ENCODE measurements at regions not wholly inside any gene's neighbourhood (a gene's known extent, or its start where the extent isn't known, plus 50 kb on each side); places are given as distances from the start of the nearest gene placed in this dataset.

DNA sequence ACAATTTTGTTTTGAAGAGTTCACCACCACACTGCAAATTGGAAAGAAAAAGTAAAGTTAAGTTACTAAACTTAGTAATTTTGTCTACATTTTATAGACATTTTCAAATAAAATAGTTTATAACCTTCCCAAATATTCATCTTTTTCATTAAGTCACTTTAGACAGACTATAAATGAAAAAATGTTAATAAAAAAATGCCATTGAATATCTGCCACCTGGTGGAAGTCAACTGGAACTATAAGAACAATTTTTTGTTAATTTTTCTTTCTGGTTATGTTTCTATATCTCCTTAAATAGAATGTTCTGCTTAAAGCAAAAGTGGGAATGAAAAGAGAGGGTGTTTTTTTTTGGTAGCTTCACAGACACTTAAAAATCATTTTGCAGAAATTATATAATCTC, 534.4 kb upstream of the PCDH10 start:
- Histone ChIP-seq H3K79me2 (no peaks in the 10 kb centered on the region), H2AFZ (no peak overlapping the region), H3K9me2 (replicated peaks; ENCODE audit: insufficient read depth) (no peaks in the 10 kb centered on the region), H3K4me2 (no peak overlapping the region), H3K36me3 (replicated peaks; ENCODE audit: insufficient read depth, low read depth) (no peaks in the 10 kb centered on the region), H3K4me3 (no peak overlapping the region), H3K9me3 (ENCODE audit: low read depth) (no peaks in the 10 kb centered on the region), H3K4me1 (ENCODE audit: insufficient read depth) (no peaks in the 10 kb centered on the region), H4K20me1 (ENCODE audit: insufficient read depth, poor library complexity, severe bottlenecking) (no peaks in the 10 kb centered on the region), H3K27me3 (no peaks in the 10 kb centered on the region), H3K27ac (no peak overlapping the region)
- DNase-seq (ENCODE audit: low spot score), result no peak
- TF ChIP-seq, protein P1, sequence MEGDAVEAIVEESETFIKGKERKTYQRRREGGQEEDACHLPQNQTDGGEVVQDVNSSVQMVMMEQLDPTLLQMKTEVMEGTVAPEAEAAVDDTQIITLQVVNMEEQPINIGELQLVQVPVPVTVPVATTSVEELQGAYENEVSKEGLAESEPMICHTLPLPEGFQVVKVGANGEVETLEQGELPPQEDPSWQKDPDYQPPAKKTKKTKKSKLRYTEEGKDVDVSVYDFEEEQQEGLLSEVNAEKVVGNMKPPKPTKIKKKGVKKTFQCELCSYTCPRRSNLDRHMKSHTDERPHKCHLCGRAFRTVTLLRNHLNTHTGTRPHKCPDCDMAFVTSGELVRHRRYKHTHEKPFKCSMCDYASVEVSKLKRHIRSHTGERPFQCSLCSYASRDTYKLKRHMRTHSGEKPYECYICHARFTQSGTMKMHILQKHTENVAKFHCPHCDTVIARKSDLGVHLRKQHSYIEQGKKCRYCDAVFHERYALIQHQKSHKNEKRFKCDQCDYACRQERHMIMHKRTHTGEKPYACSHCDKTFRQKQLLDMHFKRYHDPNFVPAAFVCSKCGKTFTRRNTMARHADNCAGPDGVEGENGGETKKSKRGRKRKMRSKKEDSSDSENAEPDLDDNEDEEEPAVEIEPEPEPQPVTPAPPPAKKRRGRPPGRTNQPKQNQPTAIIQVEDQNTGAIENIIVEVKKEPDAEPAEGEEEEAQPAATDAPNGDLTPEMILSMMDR (IDR thresholded peaks at IDR 0.05; ENCODE audit: poor library complexity), result peak; percentile 68
- TF ChIP-seq EZH2phosphoT487 (IDR thresholded peaks at IDR 0.05; ENCODE audit: low read depth, severe bottlenecking, unreplicated experiment), result no peak

DNA sequence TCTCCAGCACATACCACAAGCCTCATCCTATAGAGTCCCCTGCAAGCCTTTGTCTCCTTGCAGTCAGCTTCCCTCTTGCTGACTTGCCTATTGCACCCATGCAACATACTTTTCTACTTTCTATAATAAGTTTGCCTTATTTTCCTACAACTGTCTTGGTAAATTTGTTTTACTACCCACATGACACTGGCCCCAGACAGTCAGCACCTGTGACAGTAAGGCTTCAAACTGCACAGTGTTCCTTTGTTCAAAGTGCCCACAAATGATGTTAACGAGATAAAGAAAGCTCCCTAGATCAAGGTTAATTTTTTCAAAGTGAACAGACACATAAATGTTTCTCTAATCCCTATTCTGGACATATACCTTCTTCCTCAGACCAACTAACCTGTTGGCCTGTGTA, 529.1 kb upstream of the PCDH10 start:
- 91% methylated on average over 1 of the region's 1 CpG for WGBS (ENCODE audit: low lambda C conversion rate, missing lambda C conversion rate)
- TF ChIP-seq, protein P1 (IDR thresholded peaks at IDR 0.05; ENCODE audit: poor library complexity), result no peak
- TF ChIP-seq EZH2 (IDR thresholded peaks at IDR 0.05; ENCODE audit: borderline replicate concordance), result no peak
- TF ChIP-seq EZH2phosphoT487 (IDR thresholded peaks at IDR 0.05; ENCODE audit: low read depth, severe bottlenecking, unreplicated experiment), result no peak
- H3K27me3 ChIP-seq, result no peaks in the 10 kb centered on the region
- no peaks in the 10 kb centered on the region for H3K9me3 ChIP-seq (ENCODE audit: low read depth)
- H3K9me2 ChIP-seq (replicated peaks; ENCODE audit: insufficient read depth), result no peaks in the 10 kb centered on the region
- H4K20me1 ChIP-seq (ENCODE audit: insufficient read depth, poor library complexity, severe bottlenecking), result no peaks in the 10 kb centered on the region
- no peak overlapping the region for H3K4me3 ChIP-seq
- H3K27ac ChIP-seq, result no peak overlapping the region
- H3K4me1 ChIP-seq (ENCODE audit: insufficient read depth), result no peaks in the 10 kb centered on the region
- H2AFZ ChIP-seq, result no peak overlapping the region
- H3K36me3 ChIP-seq (replicated peaks; ENCODE audit: insufficient read depth, low read depth), result no peaks in the 10 kb centered on the region
- no peak overlapping the region for H3K4me2 ChIP-seq
- DNase-seq (ENCODE audit: low spot score), result no peak
- no peaks in the 10 kb centered on the region for H3K79me2 ChIP-seq

DNA sequence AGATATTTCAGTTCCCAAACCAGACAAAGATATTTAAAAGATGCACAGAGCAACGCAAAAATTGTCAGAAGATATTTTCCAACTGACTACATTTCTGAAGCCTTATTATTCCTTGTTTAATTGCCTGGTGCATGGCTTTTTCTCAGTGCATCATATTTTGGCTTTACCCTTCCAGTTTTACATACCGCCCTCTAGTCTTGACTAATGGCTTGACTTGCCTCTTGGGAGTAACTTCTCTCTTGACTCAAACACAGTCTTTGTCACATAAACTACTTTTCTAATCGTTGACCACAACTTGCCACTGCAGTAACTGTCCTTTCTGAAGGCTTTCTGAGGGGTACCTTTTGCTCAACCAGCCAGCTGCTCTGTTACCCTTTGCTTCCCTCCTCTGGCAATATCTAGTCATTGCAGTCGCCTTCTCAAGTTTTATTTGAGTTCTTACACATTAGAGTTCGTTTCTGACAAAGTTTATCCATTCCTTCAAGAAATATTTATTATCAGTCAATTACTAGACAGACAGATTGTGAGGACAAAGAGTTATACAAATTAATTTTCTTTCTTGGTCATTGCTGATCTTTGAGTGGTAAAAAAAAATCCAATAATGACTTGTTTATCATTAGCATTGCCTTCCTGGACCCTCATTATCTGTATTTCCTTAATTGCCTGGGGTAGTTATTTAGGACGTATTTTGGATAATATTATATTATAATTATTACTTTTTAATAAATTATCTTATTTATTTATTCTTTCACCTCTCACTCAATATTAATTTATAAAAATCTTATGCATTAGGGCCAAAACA, 506.9 kb upstream of the PCDH10 start:
- H3K79me2 ChIP-seq, result no peaks in the 10 kb centered on the region
- no peaks in the 10 kb centered on the region for H3K4me1 ChIP-seq (ENCODE audit: insufficient read depth)
- H3K4me2 ChIP-seq, result no peak overlapping the region
- H3K27me3 ChIP-seq, result no peaks in the 10 kb centered on the region
- no peak overlapping the region for H2AFZ ChIP-seq
- WGBS (ENCODE audit: low lambda C conversion rate, missing lambda C conversion rate), result 19% methylated on average over 6 of the region's 6 CpGs
- no peaks in the 10 kb centered on the region for H3K36me3 ChIP-seq (replicated peaks; ENCODE audit: insufficient read depth, low read depth)
- peak; percentile 67 for DNase-seq (ENCODE audit: low spot score)
- no peaks in the 10 kb centered on the region for H4K20me1 ChIP-seq (ENCODE audit: insufficient read depth, poor library complexity, severe bottlenecking)
- H3K27ac ChIP-seq, result no peak overlapping the region
- H3K4me3 ChIP-seq, result no peak overlapping the region
- TF ChIP-seq, protein P1 (IDR thresholded peaks at IDR 0.05; ENCODE audit: poor library complexity), result peak; percentile 80
- no peak for TF ChIP-seq EZH2 (IDR thresholded peaks at IDR 0.05; ENCODE audit: borderline replicate concordance)
- H3K9me2 ChIP-seq (replicated peaks; ENCODE audit: insufficient read depth), result no peaks in the 10 kb centered on the region
- no peaks in the 10 kb centered on the region for H3K9me3 ChIP-seq (ENCODE audit: low read depth)
